ENCODE measurements at regions not wholly inside any gene's neighbourhood (a gene's known extent, or its start where the extent isn't known, plus 50 kb on each side); places are given as distances from the start of the nearest gene placed in this dataset.
"Not testable (repeated sequence)": the region's sequence is repeated elsewhere in the genome, so short reads cannot be mapped to it uniquely, and the experiment has no call there.

- no peak for DNase-seq
Observed at GRCh38 chr11:116061322-116061721, 557.1 kb upstream of the CADM1 start.

- no peak for DNase-seq
Observed at GRCh38 chr11:116059919-116060318, 555.7 kb upstream of the CADM1 start.

GRCh38 chr11:116057000-116057399 lies 552.8 kb upstream of the CADM1 start:
- no peak for DNase-seq

- DNase-seq, result no peak
Observed at GRCh38 chr11:116055064-116055463, 550.8 kb upstream of the CADM1 start.

GRCh38 chr11:116053548-116053919 lies 549.3 kb upstream of the CADM1 start:
- DNase-seq, result no peak

GRCh38 chr11:116052603-116053547 lies 548.7 kb upstream of the CADM1 start:
- no peak for DNase-seq

- no peak for DNase-seq
Observed at GRCh38 chr11:116051494-116051893, 547.3 kb upstream of the CADM1 start.

GRCh38 chr11:116049383-116049782 lies 545.2 kb upstream of the CADM1 start:
- no peak for DNase-seq

GRCh38 chr11:116046127-116046526 lies 541.9 kb upstream of the CADM1 start:
- no peak for DNase-seq

- no peak for DNase-seq
Observed at GRCh38 chr11:116044941-116045340, 540.7 kb upstream of the CADM1 start.

- no peak for DNase-seq
Observed at GRCh38 chr11:116044520-116044919, 540.3 kb upstream of the CADM1 start.

GRCh38 chr11:116043857-116044256 lies 539.6 kb upstream of the CADM1 start:
- DNase-seq, result no peak

- DNase-seq, result not testable (repeated sequence)
Observed at GRCh38 chr11:116043059-116043458, 538.8 kb upstream of the CADM1 start.

GRCh38 chr11:116042146-116042545 lies 537.9 kb upstream of the CADM1 start:
- no peak for DNase-seq

- no peak for DNase-seq
Observed at GRCh38 chr11:116037861-116038260, 533.6 kb upstream of the CADM1 start.

- no peak for DNase-seq
Observed at GRCh38 chr11:116035977-116036376, 531.8 kb upstream of the CADM1 start.

GRCh38 chr11:116033931-116034553 lies 529.8 kb upstream of the CADM1 start:
- DNase-seq, result no peak

GRCh38 chr11:116030697-116031331 lies 526.6 kb upstream of the CADM1 start:
- DNase-seq, result no peak

- DNase-seq, result not testable (repeated sequence)
Observed at GRCh38 chr11:116028506-116028905, 524.3 kb upstream of the CADM1 start.

GRCh38 chr11:115999437-115999836 lies 495.2 kb upstream of the CADM1 start:
- DNase-seq, result no peak

GRCh38 chr11:115996808-115997188 lies 492.6 kb upstream of the CADM1 start:
- no peak for DNase-seq

GRCh38 chr11:115996125-115996807 lies 492.1 kb upstream of the CADM1 start:
- no peak for DNase-seq

- DNase-seq, result no peak
Observed at GRCh38 chr11:115993590-115993989, 489.4 kb upstream of the CADM1 start.
